ENCODE measurements at regions not wholly inside any gene's neighbourhood (a gene's known extent, or its start where the extent isn't known, plus 50 kb on each side); places are given as distances from the start of the nearest gene placed in this dataset.

DNA sequence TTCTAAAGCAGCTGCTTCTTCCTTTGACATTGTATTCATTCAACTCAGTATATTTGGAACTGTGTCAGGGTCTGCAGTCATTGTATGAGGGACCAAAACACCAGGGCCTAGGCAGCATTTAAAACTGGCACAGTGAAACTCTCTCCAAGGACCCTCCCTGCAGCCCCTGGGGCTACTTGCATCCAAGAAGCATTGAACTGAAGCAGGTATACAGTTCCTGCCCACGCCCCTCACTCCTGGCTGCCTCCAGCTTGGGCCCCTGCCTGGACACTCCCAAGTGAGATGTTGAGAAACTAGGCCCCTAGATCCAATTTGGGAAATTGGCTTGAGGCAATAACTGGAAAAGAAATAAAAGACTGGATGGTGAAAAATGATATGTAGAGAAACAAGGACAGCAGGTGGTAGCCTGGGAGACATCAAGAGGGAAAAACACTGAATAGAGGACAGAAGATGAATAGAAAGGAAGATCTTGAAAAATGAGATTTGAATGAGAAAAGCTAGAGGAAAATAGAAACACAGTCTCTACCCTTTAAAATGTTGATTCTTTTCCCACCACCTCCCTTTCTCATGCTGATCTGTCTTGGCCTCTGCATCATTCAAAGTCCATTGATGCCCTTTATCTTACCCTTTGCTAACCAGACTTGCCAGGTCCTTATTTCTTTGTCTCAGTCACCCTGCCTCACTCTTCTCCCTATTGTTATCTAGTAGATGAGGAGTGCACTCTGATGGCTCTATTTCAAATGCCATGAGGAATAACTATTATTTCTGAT is 368.8 kb upstream of the CDH8 start:
- TF ChIP-seq, protein P1, sequence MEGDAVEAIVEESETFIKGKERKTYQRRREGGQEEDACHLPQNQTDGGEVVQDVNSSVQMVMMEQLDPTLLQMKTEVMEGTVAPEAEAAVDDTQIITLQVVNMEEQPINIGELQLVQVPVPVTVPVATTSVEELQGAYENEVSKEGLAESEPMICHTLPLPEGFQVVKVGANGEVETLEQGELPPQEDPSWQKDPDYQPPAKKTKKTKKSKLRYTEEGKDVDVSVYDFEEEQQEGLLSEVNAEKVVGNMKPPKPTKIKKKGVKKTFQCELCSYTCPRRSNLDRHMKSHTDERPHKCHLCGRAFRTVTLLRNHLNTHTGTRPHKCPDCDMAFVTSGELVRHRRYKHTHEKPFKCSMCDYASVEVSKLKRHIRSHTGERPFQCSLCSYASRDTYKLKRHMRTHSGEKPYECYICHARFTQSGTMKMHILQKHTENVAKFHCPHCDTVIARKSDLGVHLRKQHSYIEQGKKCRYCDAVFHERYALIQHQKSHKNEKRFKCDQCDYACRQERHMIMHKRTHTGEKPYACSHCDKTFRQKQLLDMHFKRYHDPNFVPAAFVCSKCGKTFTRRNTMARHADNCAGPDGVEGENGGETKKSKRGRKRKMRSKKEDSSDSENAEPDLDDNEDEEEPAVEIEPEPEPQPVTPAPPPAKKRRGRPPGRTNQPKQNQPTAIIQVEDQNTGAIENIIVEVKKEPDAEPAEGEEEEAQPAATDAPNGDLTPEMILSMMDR (IDR thresholded peaks at IDR 0.05): no peak
- TF ChIP-seq EP300 (IDR thresholded peaks at IDR 0.05; ENCODE audit: low read depth): no peak
- no peak for TF ChIP-seq POLR2AphosphoS5 (IDR thresholded peaks at IDR 0.05)
- TF ChIP-seq POLR2A (IDR thresholded peaks at IDR 0.05): no peak
- intact Hi-C loops (cut with DNase I; ENCODE audit: low total_unique reads): no loop called here
- Histone ChIP-seq H3K27me3 (no peaks in the 10 kb centered on the region), H3K4me1 (no peaks in the 10 kb centered on the region), H3K36me3 (no peaks in the 10 kb centered on the region), H3K4me3 (no peak overlapping the region), H3K9me3 (no peaks in the 10 kb centered on the region), H3K27ac (no peak overlapping the region)
- 37% methylated on average over 1 of the region's 1 CpG; no CpG with 5 or more reads in 1 of the 2 donors for WGBS, 2 donors (ENCODE audit: low coverage in 1 of 2)
- DNase-seq: no peak
- in situ Hi-C loops (cut with MboI; ENCODE audit: low pct_ligation_motif_present in 1 of 4, low pct_unique_long_range_greater_than_20kb in 1 of 4, low sequenced_read_pairs in 3 of 4): no loop called here

DNA sequence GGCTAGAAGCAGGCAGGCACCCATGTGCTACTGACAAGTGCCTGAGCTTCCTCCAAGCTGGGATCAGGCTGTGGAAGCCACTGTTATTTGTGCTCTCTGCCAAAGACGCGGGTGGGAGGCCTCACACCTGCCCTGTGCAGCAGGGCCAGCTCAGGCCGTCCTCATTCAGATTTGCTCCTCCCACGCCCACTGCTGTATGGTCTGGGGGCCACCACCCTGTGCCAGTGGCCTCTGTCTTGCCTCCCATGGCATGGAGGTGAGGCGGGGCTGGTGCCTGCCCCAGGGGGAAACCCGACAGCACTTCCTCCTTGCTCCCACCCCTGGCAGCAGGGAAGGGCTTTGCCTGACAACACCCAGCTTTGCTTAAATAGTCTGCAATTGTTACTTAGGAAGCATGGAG is 356.5 kb upstream of the CDH8 start:
- TF ChIP-seq POLR2AphosphoS5 (IDR thresholded peaks at IDR 0.05): no peak
- TF ChIP-seq EP300 (IDR thresholded peaks at IDR 0.05; ENCODE audit: low read depth): no peak
- no peak for TF ChIP-seq POLR2A (IDR thresholded peaks at IDR 0.05)
- TF ChIP-seq, protein P1 (IDR thresholded peaks at IDR 0.05): no peak
- H3K9me3 ChIP-seq: no peaks in the 10 kb centered on the region
- H3K36me3 ChIP-seq: no peaks in the 10 kb centered on the region
- H3K27ac ChIP-seq: no peak overlapping the region
- H3K4me3 ChIP-seq: no peak overlapping the region
- in situ Hi-C loops (cut with MboI; ENCODE audit: low pct_ligation_motif_present in 1 of 4, low pct_unique_long_range_greater_than_20kb in 1 of 4, low sequenced_read_pairs in 3 of 4) (no loop called here), intact Hi-C loops (cut with DNase I; ENCODE audit: low total_unique reads) (no loop called here)
- no peaks in the 10 kb centered on the region for H3K27me3 ChIP-seq
- no peaks in the 10 kb centered on the region for H3K4me1 ChIP-seq
- no peak for DNase-seq
- WGBS, 2 donors (ENCODE audit: low coverage in 1 of 2): 74% methylated on average over 6 of the region's 6 CpGs; no CpG with 5 or more reads in 1 of the 2 donors

DNA sequence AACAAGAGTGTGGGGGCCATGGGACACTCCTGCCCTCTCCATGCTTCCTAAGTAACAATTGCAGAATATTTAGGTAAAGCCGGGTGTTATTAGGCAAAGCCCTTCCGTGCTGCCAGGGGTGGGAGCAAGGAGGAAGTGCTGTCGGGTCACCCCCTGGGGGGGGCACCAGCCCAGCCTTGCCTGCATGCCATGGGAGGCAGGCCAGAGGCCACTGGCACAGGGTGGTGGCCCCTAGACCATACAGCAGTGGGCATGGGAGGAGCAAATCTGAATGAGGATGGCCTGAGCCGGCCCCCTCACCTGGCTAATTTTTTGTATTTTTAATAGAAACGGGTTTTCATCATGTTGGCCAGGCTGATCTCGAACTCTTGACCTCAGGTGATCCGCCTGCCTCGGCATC is 355.7 kb upstream of the CDH8 start:
- H3K36me3 ChIP-seq: no peaks in the 10 kb centered on the region
- TF ChIP-seq, protein P1 (IDR thresholded peaks at IDR 0.05): no peak
- TF ChIP-seq EP300 (IDR thresholded peaks at IDR 0.05; ENCODE audit: low read depth) (no peak), POLR2AphosphoS5 (IDR thresholded peaks at IDR 0.05) (no peak), POLR2A (IDR thresholded peaks at IDR 0.05) (no peak)
- no peak overlapping the region for H3K4me3 ChIP-seq
- H3K9me3 ChIP-seq: no peaks in the 10 kb centered on the region
- in situ Hi-C loops (cut with MboI; ENCODE audit: low pct_ligation_motif_present in 1 of 4, low pct_unique_long_range_greater_than_20kb in 1 of 4, low sequenced_read_pairs in 3 of 4) (no loop called here), intact Hi-C loops (cut with DNase I; ENCODE audit: low total_unique reads) (no loop called here)
- 79% methylated on average over 4 to 8 of the region's 8 CpGs for WGBS, 2 donors (ENCODE audit: low coverage in 1 of 2)
- no peak for DNase-seq
- no peaks in the 10 kb centered on the region for H3K27me3 ChIP-seq
- no peak overlapping the region for H3K27ac ChIP-seq
- no peaks in the 10 kb centered on the region for H3K4me1 ChIP-seq

DNA sequence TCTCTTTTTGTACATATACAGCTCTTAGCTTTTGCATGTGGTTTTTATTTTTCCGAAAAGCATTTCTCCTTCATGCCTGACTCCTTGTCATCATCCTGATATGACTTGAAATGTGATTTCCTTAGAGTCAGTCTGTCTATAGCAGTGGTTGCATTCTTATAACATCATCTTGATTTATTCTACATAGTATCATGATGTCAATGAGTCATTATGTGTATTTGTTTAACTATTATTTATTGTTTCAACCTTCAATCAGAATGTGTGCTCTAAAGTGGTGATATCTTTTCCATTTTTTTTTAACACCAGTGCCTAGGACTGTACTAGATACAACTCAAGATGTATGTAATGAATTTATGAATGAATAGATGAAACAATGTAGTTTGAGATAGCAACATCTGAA is 354.9 kb upstream of the CDH8 start:
- no peaks in the 10 kb centered on the region for H3K9me3 ChIP-seq
- no peaks in the 10 kb centered on the region for H3K27me3 ChIP-seq
- intact Hi-C loops (cut with DNase I; ENCODE audit: low total_unique reads): no loop called here
- TF ChIP-seq, protein P1 (IDR thresholded peaks at IDR 0.05): no peak
- TF ChIP-seq POLR2A (IDR thresholded peaks at IDR 0.05) (no peak), EP300 (IDR thresholded peaks at IDR 0.05; ENCODE audit: low read depth) (no peak), POLR2AphosphoS5 (IDR thresholded peaks at IDR 0.05) (no peak)
- no peak overlapping the region for H3K4me3 ChIP-seq
- DNase-seq: no peak
- no peak overlapping the region for H3K27ac ChIP-seq
- no peaks in the 10 kb centered on the region for H3K36me3 ChIP-seq
- H3K4me1 ChIP-seq: no peaks in the 10 kb centered on the region
- WGBS, 2 donors (ENCODE audit: low coverage in 1 of 2): 67 to 86% methylated on average over 1 of the region's 1 CpG
- in situ Hi-C loops (cut with MboI; ENCODE audit: low pct_ligation_motif_present in 1 of 4, low pct_unique_long_range_greater_than_20kb in 1 of 4, low sequenced_read_pairs in 3 of 4): no loop called here

Measured in transverse colon (tissue), 4 donors.